ENCODE measurements at regions not wholly inside any gene's neighbourhood (a gene's known extent, or its start where the extent isn't known, plus 50 kb on each side); places are given as distances from the start of the nearest gene placed in this dataset.
"Not testable (repeated sequence)": the region's sequence is repeated elsewhere in the genome, so short reads cannot be mapped to it uniquely, and the experiment has no call there.

DNA sequence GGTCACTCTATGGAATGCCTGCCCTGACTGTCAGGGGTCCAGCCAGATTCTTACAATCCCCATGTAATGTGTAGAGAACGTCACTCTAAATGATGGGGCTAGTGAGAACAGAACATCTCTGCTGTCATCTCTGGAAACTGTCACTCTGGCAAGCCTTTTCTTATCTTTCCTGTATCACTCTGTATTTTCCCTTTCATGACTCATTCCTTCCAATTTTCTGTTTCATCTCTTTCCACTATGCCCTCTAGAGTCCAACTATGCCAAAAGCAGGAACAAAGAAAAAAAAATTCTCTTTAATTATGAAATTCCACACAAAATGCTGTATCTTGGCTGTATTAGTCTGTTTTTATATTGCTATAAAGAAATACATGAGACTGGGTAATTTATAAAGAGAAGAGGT lies 608.8 kb downstream of the ADCYAP1 start:
- Histone ChIP-seq H3K18ac (ENCODE audit: low read length) (no peak overlapping the region), H2BK5ac (ENCODE audit: low read length) (no peak overlapping the region), H3K4me3 (ENCODE audit: low read length in 2 of 2) (no peak overlapping the region), H4K91ac (ENCODE audit: low read depth, low read length, poor library complexity) (no peak overlapping the region), H4K8ac (ENCODE audit: low read depth, low read length) (no peak overlapping the region), H3K4ac (ENCODE audit: low read length) (no peak overlapping the region), H3K27ac (replicated peaks; ENCODE audit: low read length) (no peak overlapping the region), H3K9ac (ENCODE audit: low read depth, low read length, poor library complexity) (no peak overlapping the region), H3K4me2 (ENCODE audit: insufficient read depth, low read length, poor library complexity, severe bottlenecking) (no peak overlapping the region), H3K14ac (ENCODE audit: low read length) (no peak overlapping the region), H3K79me1 (ENCODE audit: low read depth, low read length) (no peaks in the 10 kb centered on the region), H3K27me3 (ENCODE audit: control insufficient read depth in 3 of 3, insufficient read depth in 3 of 3, low read depth in 1 of 3, low read length in 3 of 3) (peaks cover 0 to 3% (median 0%) of the 10 kb centered on the region in 3 experiments), H3K23ac (ENCODE audit: low read depth, low read length, poor library complexity) (no peak overlapping the region), H3K36me3 (replicated peaks in 1 of 2; ENCODE audit: control insufficient read depth in 2 of 2, insufficient read depth in 2 of 2, low read length in 2 of 2) (no peaks in the 10 kb centered on the region), H2AK5ac (ENCODE audit: low read depth, low read length) (no peak overlapping the region), H2BK15ac (ENCODE audit: low read length) (no peak overlapping the region), H3K9me3 (replicated peaks in 1 of 2; ENCODE audit: control insufficient read depth in 2 of 2, insufficient read depth in 1 of 2, low read depth in 1 of 2, low read length in 2 of 2) (peaks cover 0 to 1% of the 10 kb centered on the region in 2 donors), H2BK12ac (ENCODE audit: low read length) (no peak overlapping the region), H3K4me1 (ENCODE audit: control insufficient read depth in 2 of 2, insufficient read depth in 1 of 2, low read depth in 1 of 2, low read length in 2 of 2) (no peaks in the 10 kb centered on the region), H2AFZ (ENCODE audit: low read length) (no peak overlapping the region), H2BK120ac (ENCODE audit: low read depth, low read length) (no peak overlapping the region)
- no CpG with 5 or more reads among the region's 1 CpG for WGBS, 2 donors (ENCODE audit: extremely low coverage in 2 of 2, insufficient read length in 2 of 2, insufficient replicate concordance in 1 of 2)
- no peak for DNase-seq (ENCODE audit: low spot score)

DNA sequence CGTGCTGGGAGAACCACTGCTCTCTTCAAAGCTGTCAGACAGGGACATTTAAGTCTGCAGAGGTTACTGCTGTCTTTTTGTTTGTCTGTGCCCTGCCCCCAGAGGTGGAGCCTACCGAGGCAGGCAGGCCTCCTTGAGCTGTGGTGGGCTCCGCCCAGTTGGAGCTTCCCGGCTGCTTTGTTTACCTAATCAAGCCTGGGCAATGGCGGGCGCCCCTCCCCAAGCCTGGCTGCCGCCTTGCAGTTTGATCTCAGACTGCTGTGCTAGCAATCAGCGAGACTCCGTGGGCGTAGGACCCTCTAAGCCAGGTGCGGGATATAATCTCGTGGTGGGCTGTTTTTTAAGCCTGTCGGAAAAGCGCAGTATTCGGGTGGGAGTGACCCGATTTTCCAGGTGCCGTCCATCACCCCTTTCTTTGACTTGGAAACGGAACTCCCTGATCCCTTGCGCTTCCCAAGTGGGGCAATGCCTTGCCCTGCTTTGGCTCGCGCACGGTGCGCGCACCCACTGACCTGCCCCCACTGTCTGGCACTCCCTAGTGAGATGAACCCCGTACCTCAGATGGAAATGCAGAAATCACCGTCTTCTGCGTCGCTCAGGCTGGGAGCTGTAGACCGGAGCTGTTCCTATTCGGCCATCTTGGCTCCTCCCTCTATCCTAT lies 617.0 kb downstream of the ADCYAP1 start:
- not testable (repeated sequence) for H3K4me2 ChIP-seq (ENCODE audit: insufficient read depth, low read length, poor library complexity, severe bottlenecking); H4K8ac ChIP-seq (ENCODE audit: low read depth, low read length); H3K27me3 ChIP-seq (ENCODE audit: control insufficient read depth in 3 of 3, insufficient read depth in 3 of 3, low read depth in 1 of 3, low read length in 3 of 3); H3K9ac ChIP-seq (ENCODE audit: low read depth, low read length, poor library complexity); H2BK120ac ChIP-seq (ENCODE audit: low read depth, low read length); H2AFZ ChIP-seq (ENCODE audit: low read length); H4K91ac ChIP-seq (ENCODE audit: low read depth, low read length, poor library complexity); DNase-seq (ENCODE audit: low spot score); H3K14ac ChIP-seq (ENCODE audit: low read length); H2BK12ac ChIP-seq (ENCODE audit: low read length); H3K4me3 ChIP-seq (ENCODE audit: low read length in 2 of 2); H3K4me1 ChIP-seq (ENCODE audit: control insufficient read depth in 2 of 2, insufficient read depth in 1 of 2, low read depth in 1 of 2, low read length in 2 of 2); H3K18ac ChIP-seq (ENCODE audit: low read length); H2AK5ac ChIP-seq (ENCODE audit: low read depth, low read length); H2BK15ac ChIP-seq (ENCODE audit: low read length); H2BK5ac ChIP-seq (ENCODE audit: low read length); H3K9me3 ChIP-seq (replicated peaks in 1 of 2; ENCODE audit: control insufficient read depth in 2 of 2, insufficient read depth in 1 of 2, low read depth in 1 of 2, low read length in 2 of 2); H3K79me1 ChIP-seq (ENCODE audit: low read depth, low read length); H3K27ac ChIP-seq (replicated peaks; ENCODE audit: low read length); H3K23ac ChIP-seq (ENCODE audit: low read depth, low read length, poor library complexity); H3K36me3 ChIP-seq (replicated peaks in 1 of 2; ENCODE audit: control insufficient read depth in 2 of 2, insufficient read depth in 2 of 2, low read length in 2 of 2); H3K4ac ChIP-seq (ENCODE audit: low read length)
- WGBS, 2 donors (ENCODE audit: extremely low coverage in 2 of 2, insufficient read length in 2 of 2, insufficient replicate concordance in 1 of 2): no CpG with 5 or more reads among the region's 30 CpGs

DNA sequence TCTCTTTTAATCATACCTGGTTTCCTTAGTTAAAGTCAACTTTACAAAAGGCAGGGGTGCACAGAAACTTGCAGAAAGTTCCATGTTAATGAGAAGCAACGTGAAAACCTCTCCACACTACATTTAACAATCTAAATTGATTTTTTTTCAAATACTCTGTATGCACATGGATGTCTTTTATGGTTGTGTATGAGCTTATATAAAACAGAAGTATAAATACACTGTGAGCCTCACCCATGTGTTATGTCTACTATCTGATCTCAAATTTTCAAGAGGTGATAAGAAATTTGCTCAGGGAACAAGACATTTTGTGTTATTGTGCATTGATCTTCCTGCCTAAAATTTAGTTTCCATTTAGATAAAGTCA lies 617.6 kb downstream of the ADCYAP1 start:
- WGBS, 2 donors (ENCODE audit: extremely low coverage in 2 of 2, insufficient read length in 2 of 2, insufficient replicate concordance in 1 of 2): no CpG with 5 or more reads among the region's 1 CpG
- Histone ChIP-seq H3K9ac (ENCODE audit: low read depth, low read length, poor library complexity) (no peak overlapping the region), H3K23ac (ENCODE audit: low read depth, low read length, poor library complexity) (no peak overlapping the region)

DNA sequence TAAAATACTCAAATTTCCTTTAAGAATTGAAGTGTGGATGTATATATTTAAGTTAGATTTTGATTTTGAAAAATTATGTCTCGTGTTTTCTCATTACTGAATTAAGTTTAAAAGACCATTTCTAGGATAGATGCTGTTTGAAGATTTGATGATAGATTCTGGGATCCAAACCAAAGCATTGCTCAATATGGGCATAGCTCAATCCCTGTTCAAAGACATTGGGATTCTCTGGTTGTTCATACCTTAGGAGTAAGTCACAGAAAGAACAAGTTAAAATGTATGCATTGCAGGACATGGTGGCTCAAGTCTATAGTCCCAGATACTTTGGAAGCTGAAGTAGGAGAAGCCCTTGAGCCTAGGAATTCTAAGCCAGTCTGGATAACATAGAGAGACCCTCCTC lies 622.3 kb downstream of the ADCYAP1 start:
- Histone ChIP-seq H3K9me3 (replicated peaks in 1 of 2; ENCODE audit: control insufficient read depth in 2 of 2, insufficient read depth in 1 of 2, low read depth in 1 of 2, low read length in 2 of 2) (no peaks in the 10 kb centered on the region), H3K27ac (replicated peaks; ENCODE audit: low read length) (no peak overlapping the region), H2AFZ (ENCODE audit: low read length) (no peak overlapping the region), H3K4ac (ENCODE audit: low read length) (no peak overlapping the region), H4K8ac (ENCODE audit: low read depth, low read length) (no peak overlapping the region), H2BK12ac (ENCODE audit: low read length) (no peak overlapping the region), H3K14ac (ENCODE audit: low read length) (no peak overlapping the region), H3K4me3 (ENCODE audit: low read length in 2 of 2) (no peak overlapping the region), H2BK5ac (ENCODE audit: low read length) (no peak overlapping the region), H3K4me1 (ENCODE audit: control insufficient read depth in 2 of 2, insufficient read depth in 1 of 2, low read depth in 1 of 2, low read length in 2 of 2) (no peaks in the 10 kb centered on the region), H2AK5ac (ENCODE audit: low read depth, low read length) (no peak overlapping the region), H3K36me3 (replicated peaks in 1 of 2; ENCODE audit: control insufficient read depth in 2 of 2, insufficient read depth in 2 of 2, low read length in 2 of 2) (no peaks in the 10 kb centered on the region), H3K4me2 (ENCODE audit: insufficient read depth, low read length, poor library complexity, severe bottlenecking) (no peak overlapping the region), H4K91ac (ENCODE audit: low read depth, low read length, poor library complexity) (no peak overlapping the region), H3K9ac (ENCODE audit: low read depth, low read length, poor library complexity) (no peak overlapping the region), H2BK120ac (ENCODE audit: low read depth, low read length) (no peak overlapping the region), H3K23ac (ENCODE audit: low read depth, low read length, poor library complexity) (no peak overlapping the region), H3K18ac (ENCODE audit: low read length) (no peak overlapping the region), H2BK15ac (ENCODE audit: low read length) (no peak overlapping the region), H3K27me3 (ENCODE audit: control insufficient read depth in 3 of 3, insufficient read depth in 3 of 3, low read depth in 1 of 3, low read length in 3 of 3) (no peaks in the 10 kb centered on the region), H3K79me1 (ENCODE audit: low read depth, low read length) (no peaks in the 10 kb centered on the region)
- WGBS, 2 donors (ENCODE audit: extremely low coverage in 2 of 2, insufficient read length in 2 of 2, insufficient replicate concordance in 1 of 2): no CpG with 5 or more reads among the region's 1 CpG
- DNase-seq (ENCODE audit: low spot score): no peak

More for the DNA sequence above, 617.6 kb downstream of the ADCYAP1 start:
- H3K9me3 ChIP-seq (replicated peaks in 1 of 2; ENCODE audit: control insufficient read depth in 2 of 2, insufficient read depth in 1 of 2, low read depth in 1 of 2, low read length in 2 of 2): no peaks in the 10 kb centered on the region
- no peaks in the 10 kb centered on the region for H3K4me1 ChIP-seq (ENCODE audit: control insufficient read depth in 2 of 2, insufficient read depth in 1 of 2, low read depth in 1 of 2, low read length in 2 of 2)
- no peak overlapping the region for H3K4me3 ChIP-seq (ENCODE audit: low read length in 2 of 2)
- no peak overlapping the region for H2BK120ac ChIP-seq (ENCODE audit: low read depth, low read length)
- no peak for DNase-seq (ENCODE audit: low spot score)
- H3K27me3 ChIP-seq (ENCODE audit: control insufficient read depth in 3 of 3, insufficient read depth in 3 of 3, low read depth in 1 of 3, low read length in 3 of 3): no peaks in the 10 kb centered on the region
- no peak overlapping the region for H3K4ac ChIP-seq (ENCODE audit: low read length)
- no peak overlapping the region for H3K18ac ChIP-seq (ENCODE audit: low read length)
- no peak overlapping the region for H3K27ac ChIP-seq (replicated peaks; ENCODE audit: low read length)
- H2BK5ac ChIP-seq (ENCODE audit: low read length): no peak overlapping the region
- no peak overlapping the region for H4K91ac ChIP-seq (ENCODE audit: low read depth, low read length, poor library complexity)
- H3K36me3 ChIP-seq (replicated peaks in 1 of 2; ENCODE audit: control insufficient read depth in 2 of 2, insufficient read depth in 2 of 2, low read length in 2 of 2): no peaks in the 10 kb centered on the region
- H3K79me1 ChIP-seq (ENCODE audit: low read depth, low read length): no peaks in the 10 kb centered on the region
- no peak overlapping the region for H2AK5ac ChIP-seq (ENCODE audit: low read depth, low read length)
- H2BK12ac ChIP-seq (ENCODE audit: low read length): no peak overlapping the region
- no peak overlapping the region for H2BK15ac ChIP-seq (ENCODE audit: low read length)
- no peak overlapping the region for H4K8ac ChIP-seq (ENCODE audit: low read depth, low read length)
- no peak overlapping the region for H3K4me2 ChIP-seq (ENCODE audit: insufficient read depth, low read length, poor library complexity, severe bottlenecking)
- H2AFZ ChIP-seq (ENCODE audit: low read length): no peak overlapping the region
- H3K14ac ChIP-seq (ENCODE audit: low read length): no peak overlapping the region
